ENCODE measurements at regions not wholly inside any gene's neighbourhood (a gene's known extent, or its start where the extent isn't known, plus 50 kb on each side); places are given as distances from the start of the nearest gene placed in this dataset.

DNA sequence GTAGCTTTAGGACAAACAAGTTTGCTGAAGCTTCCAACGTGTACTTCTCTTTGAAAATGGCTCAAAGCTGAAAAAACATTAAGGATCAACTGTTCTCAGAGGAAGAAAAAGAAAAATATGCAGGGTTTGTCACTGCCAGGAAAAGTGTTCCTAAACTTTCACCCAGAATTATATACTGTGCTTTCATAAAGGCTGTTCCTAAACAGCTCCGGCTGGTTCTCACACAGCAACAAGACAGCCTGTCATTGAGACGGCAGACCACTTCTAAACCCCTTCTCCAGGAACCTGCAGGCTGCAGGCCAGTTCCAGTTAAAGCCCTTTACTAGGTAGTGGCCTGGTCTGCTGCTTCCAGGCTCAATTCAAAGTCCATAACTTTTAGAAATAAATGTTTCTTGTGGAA is 97.4 kb upstream of the SOX4 start:
- intact Hi-C loops (cut with DNase I), result no loop called here
- Histone ChIP-seq H3K4me3 (no peak overlapping the region), H3K9me3 (no peaks in the 10 kb centered on the region), H3K27ac (no peak overlapping the region), H3K27me3 (no peaks in the 10 kb centered on the region), H3K4me1 (no peaks in the 10 kb centered on the region), H3K36me3 (no peaks in the 10 kb centered on the region)
- ATAC-seq (no peak), DNase-seq (peak in 2 of 4 donors; percentile 20 to 36)
- TF ChIP-seq CTCF (IDR thresholded peaks at IDR 0.05), result no peak

DNA sequence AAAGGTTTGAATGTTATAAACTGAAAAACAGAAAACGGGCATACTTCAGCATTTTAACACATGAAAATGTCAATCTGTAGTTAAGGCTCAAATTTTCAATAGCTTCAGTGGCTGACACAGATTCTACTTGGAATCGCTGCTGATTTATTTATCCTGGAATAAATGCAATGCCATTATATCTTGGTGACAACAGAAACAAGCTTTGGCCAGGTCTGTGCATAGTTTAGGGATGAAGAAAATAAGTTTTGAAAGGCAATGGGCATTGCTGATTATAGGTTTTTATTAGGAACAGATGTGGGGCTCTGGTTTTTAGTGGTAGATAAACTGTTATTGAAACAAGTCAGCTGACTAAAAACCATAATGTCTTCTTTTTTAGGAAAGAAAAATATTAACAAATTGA is 96.8 kb upstream of the SOX4 start:
- TF ChIP-seq CTCF (IDR thresholded peaks at IDR 0.05), result no peak
- no peaks in the 10 kb centered on the region for H3K36me3 ChIP-seq
- no peak overlapping the region for H3K4me3 ChIP-seq
- no peaks in the 10 kb centered on the region for H3K27me3 ChIP-seq
- intact Hi-C loops (cut with DNase I), result no loop called here
- no peak for DNase-seq
- H3K9me3 ChIP-seq, result no peaks in the 10 kb centered on the region
- H3K27ac ChIP-seq, result no peak overlapping the region
- ATAC-seq, result no peak
- no peaks in the 10 kb centered on the region for H3K4me1 ChIP-seq

DNA sequence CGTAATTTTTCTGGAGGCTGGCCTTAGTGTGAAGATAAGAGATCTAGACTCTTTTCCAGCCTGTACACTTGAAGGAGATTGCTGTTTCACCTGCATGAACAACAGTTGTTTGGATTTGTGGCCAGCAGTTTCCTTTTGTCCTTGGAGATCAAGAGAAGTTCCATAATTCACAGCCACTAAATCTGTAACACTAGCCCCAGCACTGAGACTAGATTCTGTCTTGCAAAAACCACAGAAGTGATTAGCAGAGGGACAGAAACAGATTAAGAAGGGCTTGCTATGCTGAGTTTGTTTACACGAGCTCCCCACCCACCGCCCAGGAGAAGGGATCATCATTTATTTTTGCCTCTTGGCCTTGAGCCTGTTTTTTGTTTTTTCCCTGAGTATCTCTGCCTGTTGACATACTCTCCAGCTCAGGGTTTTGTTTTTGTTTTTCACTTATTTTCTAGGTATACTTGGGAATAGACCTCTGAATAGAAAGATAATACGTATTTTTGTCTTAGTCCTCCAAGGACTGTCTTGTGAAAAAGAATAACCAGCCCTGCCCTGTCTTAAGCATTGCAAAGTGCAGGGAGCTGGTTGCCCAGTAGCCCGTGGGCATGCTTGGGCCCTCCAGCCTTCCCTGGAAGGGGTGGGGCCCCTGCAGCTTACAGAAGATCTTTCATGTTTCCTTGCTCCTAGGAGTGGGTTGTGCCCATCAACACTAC is 93.1 kb upstream of the SOX4 start:
- ATAC-seq (no peak), DNase-seq (no peak)
- Histone ChIP-seq H3K4me1 (no peaks in the 10 kb centered on the region), H3K9me3 (no peaks in the 10 kb centered on the region), H3K27ac (no peak overlapping the region), H3K36me3 (no peaks in the 10 kb centered on the region), H3K4me3 (no peak overlapping the region), H3K27me3 (no peaks in the 10 kb centered on the region)
- intact Hi-C loops (cut with DNase I), result no loop called here
- TF ChIP-seq CTCF (IDR thresholded peaks at IDR 0.05), result no peak

GRCh38 chr6:21501021-21501354 is 92.6 kb upstream of the SOX4 start:
- intact Hi-C loops (cut with DNase I), result no loop called here
- no peak overlapping the region for H3K27ac ChIP-seq

DNA sequence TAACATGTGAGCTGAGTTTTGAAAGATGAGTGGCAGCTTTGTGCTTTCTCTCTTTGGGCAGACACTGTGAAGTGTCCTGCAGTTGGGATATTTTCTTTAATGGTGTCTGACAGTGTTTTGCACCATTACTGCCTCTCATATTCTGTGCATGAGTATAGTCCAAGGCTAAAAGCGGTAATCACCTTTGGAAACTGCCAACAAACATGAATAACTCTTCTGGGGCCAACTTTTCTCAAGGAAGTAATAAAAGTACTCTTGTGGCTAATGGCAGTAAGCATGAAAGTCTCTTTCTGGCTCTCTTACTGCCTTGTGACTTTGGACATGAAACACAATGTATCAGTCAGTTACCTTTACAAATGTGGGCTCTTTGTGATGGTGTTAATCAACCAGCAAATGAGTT is 91.7 kb upstream of the SOX4 start:
- ATAC-seq (no peak), DNase-seq (no peak)
- Histone ChIP-seq H3K36me3 (no peaks in the 10 kb centered on the region), H3K27me3 (no peaks in the 10 kb centered on the region), H3K4me1 (no peaks in the 10 kb centered on the region), H3K9me3 (no peaks in the 10 kb centered on the region), H3K27ac (no peak overlapping the region), H3K4me3 (no peak overlapping the region)
- intact Hi-C loops (cut with DNase I), result no loop called here
- no peak for TF ChIP-seq CTCF (IDR thresholded peaks at IDR 0.05)

More at GRCh38 chr6:21501021-21501354, 92.6 kb upstream of the SOX4 start:
- ATAC-seq (no peak), DNase-seq (no peak)
- Histone ChIP-seq H3K9me3 (no peaks in the 10 kb centered on the region), H3K4me1 (no peaks in the 10 kb centered on the region), H3K36me3 (no peaks in the 10 kb centered on the region), H3K27me3 (no peaks in the 10 kb centered on the region), H3K4me3 (no peak overlapping the region)
- no peak for TF ChIP-seq CTCF (IDR thresholded peaks at IDR 0.05)

All from left lung (tissue), 4 donors.